HCT116 (cell line): ENCODE measurements at regions not wholly inside any gene's neighbourhood (a gene's known extent, or its start where the extent isn't known, plus 50 kb on each side); places are given as distances from the start of the nearest gene placed in this dataset.

Source experiments
- ATAC-seq: fragments of 200-7000 bp; cut with Tn5 transposase; 2 replicates; pipeline ENCODE4 v1.9.1; 2020; ENCODE audit warnings: mild to moderate bottlenecking, moderate library complexity
- BruUV-seq: library from RNA; stranded (reverse); fragments of 400-500 nt; replicated peaks from 2 replicates; lab custom pipeline; 2021; lab: Mats Ljungman, UMichigan
- CTCF ChIA-PET: fragments of 300-600 bp; sonication (Branson Sonifier 250); formaldehyde crosslinking; loops from one replicate; lab custom pipeline; 2021; ENCODE audit warnings: antibody characterized with exemption; lab: Charles Lee
- POLR2A ChIA-PET: fragments of 300-600, 350-600 bp; sonication (Branson Sonifier 250); formaldehyde crosslinking; loops from one replicate; lab custom pipeline; 2021; ENCODE audit warnings: antibody characterized with exemption; lab: Charles Lee
- RAD21 ChIA-PET, 2 experiments: fragments of 300-600 bp; sonication (Branson Sonifier 250); formaldehyde crosslinking; loops; one replicate each; lab custom pipeline; 2023; ENCODE audit warnings: low total read pairs in 2 of 2; ENCODE audit not compliant: uncharacterized antibody in 2 of 2, unreplicated experiment in 2 of 2, low non-redundant PET in 1 of 2; lab: Charles Lee
- DNase-seq: peaks from one replicate; pipeline ENCODE4 v3.0.0-alpha.2; 2010; ENCODE audit warnings: low read depth, low spot score
- H2AFZ ChIP-seq: fragments of 200-600 bp; shearing (Covaris generic), sonication (generic); 2 replicates; pipeline ENCODE4 v1.6.1; 2017; ENCODE audit warnings: low read depth, mixed run types, mixed read lengths, antibody characterized with exemption, low read length; ENCODE audit not compliant: poor library complexity, severe bottlenecking
- H3K27ac ChIP-seq: 2 replicates; pipeline ENCODE4 v1.5.1; 2012; ENCODE audit warnings: low read depth, low read length
- H3K27me3 ChIP-seq: fragments of 200-600 bp; sonication (generic); 2 replicates; pipeline ENCODE4 v1.6.1; 2016; ENCODE audit warnings: mixed run types, low read length, mixed read lengths; ENCODE audit not compliant: insufficient read depth
- H3K36me3 ChIP-seq, 2 experiments: fragments of 200-500 bp in 1 of 2; fragments of 200-600 bp in 1 of 2; sonication (Bioruptor generic) in 1 of 2; sonication (generic) in 1 of 2; 2 replicates each; pipeline versions ENCODE4 v1.5.1 to v1.6.1; 2014 to 2016; ENCODE audit warnings: low read length in 2 of 2, inconsistent platforms in 1 of 2, mixed read lengths in 1 of 2, mixed run types in 1 of 2; ENCODE audit not compliant: insufficient read depth in 2 of 2, control insufficient read depth in 1 of 2
- H3K4me1 ChIP-seq, 2 experiments: fragments of 200-600 bp in 1 of 2; sonication (generic) in 1 of 2; 2 replicates each; pipeline versions ENCODE4 v1.5.1 to v1.6.1; 2012 to 2017; ENCODE audit warnings: low read length in 2 of 2, inconsistent platforms in 1 of 2, mild to moderate bottlenecking in 1 of 2, mixed read lengths in 1 of 2, mixed run types in 1 of 2, moderate library complexity in 1 of 2; ENCODE audit not compliant: insufficient read depth in 2 of 2, control insufficient read depth in 1 of 2
- H3K4me2 ChIP-seq: fragments of 200-600 bp; sonication (generic); 2 replicates; pipeline ENCODE4 v1.6.1; 2017; ENCODE audit warnings: mixed run types, low read length, mixed read lengths
- H3K4me3 ChIP-seq, 2 experiments: fragments of 200-600 bp in 1 of 2; sonication (generic) in 1 of 2; replicated peaks in 1 of 2; 2 replicates each; pipeline ENCODE4 v1.5.1; 2011 to 2016; ENCODE audit warnings: low read length in 2 of 2, control low read depth in 1 of 2, low read depth in 1 of 2, mild to moderate bottlenecking in 1 of 2, mixed read lengths in 1 of 2, mixed run types in 1 of 2
- H3K79me2 ChIP-seq: fragments of 200-600 bp; sonication (generic); 2 replicates; pipeline ENCODE4 v1.6.1; 2017; ENCODE audit warnings: mild to moderate bottlenecking, mixed run types, low read length, moderate library complexity, mixed read lengths; ENCODE audit not compliant: insufficient read depth
- H3K9ac ChIP-seq: fragments of 200-600 bp; sonication (generic); 2 replicates; pipeline ENCODE4 v1.6.1; 2016; ENCODE audit warnings: low read length, mixed read lengths
- H3K9me2 ChIP-seq: fragments of 200-600 bp; sonication (generic), shearing (Covaris generic); 2 replicates; pipeline ENCODE4 v1.6.1; 2017; ENCODE audit warnings: mixed run types, mild to moderate bottlenecking, moderate library complexity; ENCODE audit not compliant: insufficient read depth
- H3K9me3 ChIP-seq, 2 experiments: fragments of 200-500 bp in 1 of 2; fragments of 200-600 bp in 1 of 2; sonication (Bioruptor generic) in 1 of 2; sonication (generic) in 1 of 2; 2 replicates each; pipeline ENCODE4 v1.6.1; 2014 to 2017; ENCODE audit warnings: low read length in 2 of 2, mixed read lengths in 2 of 2, inconsistent platforms in 1 of 2, low read depth in 1 of 2, mild to moderate bottlenecking in 1 of 2, mixed run types in 1 of 2, moderate library complexity in 1 of 2; ENCODE audit not compliant: control insufficient read depth in 1 of 2, insufficient read depth in 1 of 2
- H4K20me1 ChIP-seq: fragments of 200-600 bp; sonication (generic), shearing (Covaris generic); 2 replicates; pipeline ENCODE4 v1.6.1; 2017; ENCODE audit warnings: mixed run types, mild to moderate bottlenecking, moderate library complexity; ENCODE audit not compliant: insufficient read depth
- ATF3 ChIP-seq: IDR thresholded peaks from 2 replicates; pipeline ENCODE4 v1.6.1; 2012
- CEBPB ChIP-seq: IDR thresholded peaks from 2 replicates; pipeline ENCODE4 v1.6.1; 2012; ENCODE audit warnings: low read depth
- EZH2 ChIP-seq: fragments of 200-600 bp; sonication (generic); IDR thresholded peaks from 2 replicates; pipeline ENCODE4 v1.6.1; 2017; ENCODE audit warnings: antibody characterized with exemption, mixed run types
- TCF7L2 ChIP-seq: IDR thresholded peaks from 2 replicates; pipeline ENCODE4 v1.7.0; 2011; ENCODE audit warnings: borderline replicate concordance, inconsistent platforms; ENCODE audit not compliant: insufficient read depth, insufficient read length; ENCODE audit errors: extremely low read depth
- ZFX ChIP-seq: fragments of 450-650 bp; IDR thresholded peaks from 2 replicates; pipeline ENCODE4 v1.6.1; 2017
- intact Hi-C: fragments of 100-400 bp; cut with micrococcal nuclease; formaldehyde crosslinking; loops from 2 replicates; pipeline ENCODE4 v1.10.0; 2022
- TF ChIP-seq, protein P1 (sequence below): IDR thresholded peaks from 2 replicates; pipeline ENCODE4 v1.6.1; 2012; ENCODE audit warnings: low read depth

DNA sequence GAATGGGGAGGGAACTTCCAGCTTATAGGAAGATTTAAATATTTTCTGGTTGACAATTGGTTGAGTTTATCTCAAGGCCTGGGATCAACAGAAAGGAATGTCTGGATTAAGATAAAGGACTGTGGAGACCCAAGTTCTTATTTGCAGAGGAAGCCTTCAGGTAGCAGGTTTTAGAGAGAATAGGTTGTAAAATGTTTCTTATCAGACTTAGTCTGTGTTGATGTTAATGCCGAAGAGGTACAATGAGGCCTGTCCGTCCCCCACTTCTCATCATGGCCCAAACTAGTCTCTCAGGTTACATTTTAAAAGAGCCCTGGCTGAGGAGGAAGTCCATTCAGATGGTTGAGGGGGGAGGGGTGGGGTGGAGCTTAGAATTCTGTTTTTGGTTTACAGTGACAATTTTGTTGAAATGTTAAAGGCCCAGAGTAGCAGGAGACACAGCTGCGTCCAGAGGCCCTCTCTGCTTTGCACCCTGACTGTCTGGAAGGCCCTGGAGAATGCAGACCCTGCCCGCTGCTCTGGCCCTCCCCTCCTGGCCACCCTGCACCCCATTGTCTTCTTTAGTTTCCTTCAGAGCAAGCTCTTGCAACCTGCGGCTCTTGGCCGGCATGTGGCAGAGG lies 672.5 kb upstream of the TMEM132C start:
- intact Hi-C loops = no loop called here
- Histone ChIP-seq H3K9me3 (peaks cover 5 to 11% of the 10 kb centered on the region in 2 experiments; a peak in 2 of 4 replicates), H3K9me2 (no peaks in the 10 kb centered on the region), H2AFZ (no peak overlapping the region), H4K20me1 (no peaks in the 10 kb centered on the region), H3K36me3 (no peaks in the 10 kb centered on the region), H3K27me3 (no peaks in the 10 kb centered on the region), H3K4me2 (no peak overlapping the region), H3K27ac (no peak overlapping the region), H3K4me1 (no peaks in the 10 kb centered on the region), H3K9ac (no peak overlapping the region), H3K79me2 (no peaks in the 10 kb centered on the region), H3K4me3 (no peak overlapping the region)
- ChIA-PET RAD21 (no interaction called here), POLR2A (no interaction called here), CTCF (no interaction called here)
- no TSS peak for BruUV-seq
- TF ChIP-seq EZH2 (no peak), ATF3 (no peak), TCF7L2 (no peak), CEBPB (no peak), ZFX (no peak)
- TF ChIP-seq, protein P1, sequence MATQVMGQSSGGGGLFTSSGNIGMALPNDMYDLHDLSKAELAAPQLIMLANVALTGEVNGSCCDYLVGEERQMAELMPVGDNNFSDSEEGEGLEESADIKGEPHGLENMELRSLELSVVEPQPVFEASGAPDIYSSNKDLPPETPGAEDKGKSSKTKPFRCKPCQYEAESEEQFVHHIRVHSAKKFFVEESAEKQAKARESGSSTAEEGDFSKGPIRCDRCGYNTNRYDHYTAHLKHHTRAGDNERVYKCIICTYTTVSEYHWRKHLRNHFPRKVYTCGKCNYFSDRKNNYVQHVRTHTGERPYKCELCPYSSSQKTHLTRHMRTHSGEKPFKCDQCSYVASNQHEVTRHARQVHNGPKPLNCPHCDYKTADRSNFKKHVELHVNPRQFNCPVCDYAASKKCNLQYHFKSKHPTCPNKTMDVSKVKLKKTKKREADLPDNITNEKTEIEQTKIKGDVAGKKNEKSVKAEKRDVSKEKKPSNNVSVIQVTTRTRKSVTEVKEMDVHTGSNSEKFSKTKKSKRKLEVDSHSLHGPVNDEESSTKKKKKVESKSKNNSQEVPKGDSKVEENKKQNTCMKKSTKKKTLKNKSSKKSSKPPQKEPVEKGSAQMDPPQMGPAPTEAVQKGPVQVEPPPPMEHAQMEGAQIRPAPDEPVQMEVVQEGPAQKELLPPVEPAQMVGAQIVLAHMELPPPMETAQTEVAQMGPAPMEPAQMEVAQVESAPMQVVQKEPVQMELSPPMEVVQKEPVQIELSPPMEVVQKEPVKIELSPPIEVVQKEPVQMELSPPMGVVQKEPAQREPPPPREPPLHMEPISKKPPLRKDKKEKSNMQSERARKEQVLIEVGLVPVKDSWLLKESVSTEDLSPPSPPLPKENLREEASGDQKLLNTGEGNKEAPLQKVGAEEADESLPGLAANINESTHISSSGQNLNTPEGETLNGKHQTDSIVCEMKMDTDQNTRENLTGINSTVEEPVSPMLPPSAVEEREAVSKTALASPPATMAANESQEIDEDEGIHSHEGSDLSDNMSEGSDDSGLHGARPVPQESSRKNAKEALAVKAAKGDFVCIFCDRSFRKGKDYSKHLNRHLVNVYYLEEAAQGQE = no peak
- no peak for ATAC-seq
- DNase-seq = no peak
